ENCODE measurements at regions not wholly inside any gene's neighbourhood (a gene's known extent, or its start where the extent isn't known, plus 50 kb on each side); places are given as distances from the start of the nearest gene placed in this dataset.

DNA sequence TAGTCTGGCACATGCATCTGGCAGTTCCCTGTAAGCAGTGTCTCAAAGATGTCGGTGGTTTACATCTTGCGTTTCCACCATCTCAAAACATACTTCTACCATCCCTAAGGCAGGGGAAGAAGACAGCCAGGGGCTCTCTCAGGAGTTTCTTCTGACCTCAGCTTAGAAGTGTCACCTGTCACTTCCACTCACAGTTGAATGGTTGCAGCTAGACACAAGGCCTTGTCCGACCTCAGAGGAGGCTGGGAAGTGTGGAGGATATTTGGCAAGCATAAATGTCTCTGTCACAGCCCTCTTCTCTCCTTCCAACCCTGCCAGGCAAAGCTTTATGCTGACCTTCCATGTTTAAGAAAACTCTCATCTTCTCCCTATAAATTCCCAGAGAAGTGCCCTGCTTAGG is 193.3 kb downstream of the HERPUD2 start:
- TF ChIP-seq, protein P1, sequence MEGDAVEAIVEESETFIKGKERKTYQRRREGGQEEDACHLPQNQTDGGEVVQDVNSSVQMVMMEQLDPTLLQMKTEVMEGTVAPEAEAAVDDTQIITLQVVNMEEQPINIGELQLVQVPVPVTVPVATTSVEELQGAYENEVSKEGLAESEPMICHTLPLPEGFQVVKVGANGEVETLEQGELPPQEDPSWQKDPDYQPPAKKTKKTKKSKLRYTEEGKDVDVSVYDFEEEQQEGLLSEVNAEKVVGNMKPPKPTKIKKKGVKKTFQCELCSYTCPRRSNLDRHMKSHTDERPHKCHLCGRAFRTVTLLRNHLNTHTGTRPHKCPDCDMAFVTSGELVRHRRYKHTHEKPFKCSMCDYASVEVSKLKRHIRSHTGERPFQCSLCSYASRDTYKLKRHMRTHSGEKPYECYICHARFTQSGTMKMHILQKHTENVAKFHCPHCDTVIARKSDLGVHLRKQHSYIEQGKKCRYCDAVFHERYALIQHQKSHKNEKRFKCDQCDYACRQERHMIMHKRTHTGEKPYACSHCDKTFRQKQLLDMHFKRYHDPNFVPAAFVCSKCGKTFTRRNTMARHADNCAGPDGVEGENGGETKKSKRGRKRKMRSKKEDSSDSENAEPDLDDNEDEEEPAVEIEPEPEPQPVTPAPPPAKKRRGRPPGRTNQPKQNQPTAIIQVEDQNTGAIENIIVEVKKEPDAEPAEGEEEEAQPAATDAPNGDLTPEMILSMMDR (IDR thresholded peaks at IDR 0.05; ENCODE audit: borderline replicate concordance, extremely low read depth, low read length, poor library complexity, severe bottlenecking) = no peak
- TF ChIP-seq EZH2 (IDR thresholded peaks at IDR 0.05; ENCODE audit: borderline replicate concordance, low read depth, low read length, severe bottlenecking) = no peak

Data from DND-41 (cell line).